ENCODE measurements at regions not wholly inside any gene's neighbourhood (a gene's known extent, or its start where the extent isn't known, plus 50 kb on each side); places are given as distances from the start of the nearest gene placed in this dataset.

DNA sequence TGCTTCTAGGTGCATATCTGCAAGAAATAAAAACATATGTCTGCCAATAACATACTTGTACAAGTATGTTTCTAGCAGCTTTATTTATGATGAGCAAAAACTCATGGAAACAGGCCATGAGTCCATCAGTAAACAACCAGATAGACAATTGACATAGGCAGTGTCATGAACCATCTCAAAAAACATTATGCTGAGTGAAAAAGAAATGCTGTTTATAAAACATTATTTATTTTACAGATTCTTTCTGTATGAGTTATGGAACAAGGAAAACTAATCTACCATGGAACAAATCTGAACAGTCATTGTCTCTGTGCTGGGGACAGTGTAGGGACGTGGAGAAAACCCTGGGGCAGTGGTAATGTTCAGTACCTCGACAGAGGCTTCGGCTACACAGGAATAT is 283.9 kb downstream of the UQCRFS1 start:
- TF ChIP-seq POLR2A (IDR thresholded peaks at IDR 0.05): no peak
- TF ChIP-seq, protein P1, sequence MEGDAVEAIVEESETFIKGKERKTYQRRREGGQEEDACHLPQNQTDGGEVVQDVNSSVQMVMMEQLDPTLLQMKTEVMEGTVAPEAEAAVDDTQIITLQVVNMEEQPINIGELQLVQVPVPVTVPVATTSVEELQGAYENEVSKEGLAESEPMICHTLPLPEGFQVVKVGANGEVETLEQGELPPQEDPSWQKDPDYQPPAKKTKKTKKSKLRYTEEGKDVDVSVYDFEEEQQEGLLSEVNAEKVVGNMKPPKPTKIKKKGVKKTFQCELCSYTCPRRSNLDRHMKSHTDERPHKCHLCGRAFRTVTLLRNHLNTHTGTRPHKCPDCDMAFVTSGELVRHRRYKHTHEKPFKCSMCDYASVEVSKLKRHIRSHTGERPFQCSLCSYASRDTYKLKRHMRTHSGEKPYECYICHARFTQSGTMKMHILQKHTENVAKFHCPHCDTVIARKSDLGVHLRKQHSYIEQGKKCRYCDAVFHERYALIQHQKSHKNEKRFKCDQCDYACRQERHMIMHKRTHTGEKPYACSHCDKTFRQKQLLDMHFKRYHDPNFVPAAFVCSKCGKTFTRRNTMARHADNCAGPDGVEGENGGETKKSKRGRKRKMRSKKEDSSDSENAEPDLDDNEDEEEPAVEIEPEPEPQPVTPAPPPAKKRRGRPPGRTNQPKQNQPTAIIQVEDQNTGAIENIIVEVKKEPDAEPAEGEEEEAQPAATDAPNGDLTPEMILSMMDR (IDR thresholded peaks at IDR 0.05): no peak
